Neuronal stem cell (in vitro differentiated cells): ENCODE measurements at regions not wholly inside any gene's neighbourhood (a gene's known extent, or its start where the extent isn't known, plus 50 kb on each side); places are given as distances from the start of the nearest gene placed in this dataset.

Experiments
- DNase-seq: peaks from one replicate; pipeline ENCODE4 v3.0.0-alpha.2; 2013; ENCODE audit warnings: low spot score
- H2AFZ ChIP-seq: one replicate; pipeline ENCODE4 v1.6.1; 2013; ENCODE audit warnings: mild to moderate bottlenecking, low read length, inconsistent platforms
- H2AK5ac ChIP-seq: 2 replicates; pipeline ENCODE4 v1.6.1; 2013; ENCODE audit warnings: low read depth, mild to moderate bottlenecking, inconsistent platforms, low read length, moderate library complexity, mixed read lengths
- H2BK120ac ChIP-seq: 2 replicates; pipeline ENCODE4 v1.6.1; 2013; ENCODE audit warnings: low read depth, mild to moderate bottlenecking, inconsistent platforms, low read length, moderate library complexity, mixed read lengths
- H2BK12ac ChIP-seq: one replicate; pipeline ENCODE4 v1.6.1; 2013; ENCODE audit warnings: low read length, inconsistent platforms
- H2BK15ac ChIP-seq: 2 replicates; pipeline ENCODE4 v1.6.1; 2013; ENCODE audit warnings: mild to moderate bottlenecking, low read length, inconsistent platforms, mixed read lengths
- H2BK5ac ChIP-seq: one replicate; pipeline ENCODE4 v1.6.1; 2013; ENCODE audit warnings: inconsistent platforms, mild to moderate bottlenecking, low read length, moderate library complexity
- H3K14ac ChIP-seq: one replicate; pipeline ENCODE4 v1.6.1; 2013; ENCODE audit warnings: low read length, inconsistent platforms
- H3K18ac ChIP-seq: 2 replicates; pipeline ENCODE4 v1.6.1; 2013; ENCODE audit warnings: low read length, inconsistent platforms
- H3K23ac ChIP-seq: 2 replicates; pipeline ENCODE4 v1.6.1; 2013; ENCODE audit warnings: low read depth, mild to moderate bottlenecking, mixed read lengths, low read length, inconsistent platforms; ENCODE audit not compliant: poor library complexity
- H3K27ac ChIP-seq: replicated peaks from 3 replicates; pipeline ENCODE4 v1.5.1; 2013; ENCODE audit warnings: low read length, inconsistent platforms
- H3K27me3 ChIP-seq, 3 experiments: 2 replicates each; pipeline ENCODE4 v1.6.1; 2013; ENCODE audit warnings: low read length in 3 of 3, mild to moderate bottlenecking in 2 of 3, inconsistent platforms in 1 of 3, low read depth in 1 of 3, mixed read lengths in 1 of 3, moderate library complexity in 1 of 3; ENCODE audit not compliant: control insufficient read depth in 3 of 3, insufficient read depth in 3 of 3
- H3K36me3 ChIP-seq, 2 donors: replicated peaks in 1 of 2; 2 replicates each; pipeline ENCODE4 v1.6.1; 2013; ENCODE audit warnings: low read length in 2 of 2; ENCODE audit not compliant: control insufficient read depth in 2 of 2, insufficient read depth in 2 of 2
- H3K4ac ChIP-seq: 2 replicates; pipeline ENCODE4 v1.6.1; 2013; ENCODE audit warnings: inconsistent platforms, mild to moderate bottlenecking, low read length, moderate library complexity
- H3K4me1 ChIP-seq, 2 donors: 1 replicate in 1 of 2; 2 replicates in 1 of 2; pipeline ENCODE4 v1.6.1; 2013; ENCODE audit warnings: low read length in 2 of 2, low read depth in 1 of 2; ENCODE audit not compliant: control insufficient read depth in 2 of 2, insufficient read depth in 1 of 2
- H3K4me2 ChIP-seq: one replicate; pipeline ENCODE4 v1.6.1; 2013; ENCODE audit warnings: mild to moderate bottlenecking, low read length, inconsistent platforms; ENCODE audit not compliant: insufficient read depth, poor library complexity, severe bottlenecking
- H3K4me3 ChIP-seq, 2 donors: 2 replicates each; pipeline ENCODE4 v1.5.1; 2013; ENCODE audit warnings: low read length in 2 of 2, mild to moderate bottlenecking in 2 of 2, inconsistent platforms in 1 of 2, moderate library complexity in 1 of 2
- H3K79me1 ChIP-seq: one replicate; pipeline ENCODE4 v1.6.1; 2013; ENCODE audit warnings: low read depth, mild to moderate bottlenecking, inconsistent platforms, low read length, moderate library complexity
- H3K9ac ChIP-seq: one replicate; pipeline ENCODE4 v1.6.1; 2013; ENCODE audit warnings: mild to moderate bottlenecking, low read depth, low read length, inconsistent platforms; ENCODE audit not compliant: poor library complexity
- H3K9me3 ChIP-seq, 2 donors: replicated peaks in 1 of 2; 2 replicates each; pipeline versions ENCODE3 to v1.6.1; 2013; ENCODE audit warnings: low read length in 2 of 2, mild to moderate bottlenecking in 2 of 2, inconsistent platforms in 1 of 2, low read depth in 1 of 2, mixed read lengths in 1 of 2, moderate library complexity in 1 of 2; ENCODE audit not compliant: control insufficient read depth in 2 of 2, insufficient read depth in 1 of 2
- H4K8ac ChIP-seq: one replicate; pipeline ENCODE4 v1.6.1; 2013; ENCODE audit warnings: low read depth, mild to moderate bottlenecking, inconsistent platforms, low read length, moderate library complexity
- H4K91ac ChIP-seq: one replicate; pipeline ENCODE4 v1.6.1; 2013; ENCODE audit warnings: low read length, low read depth, mild to moderate bottlenecking, inconsistent platforms; ENCODE audit not compliant: poor library complexity
- WGBS, 2 donors: extraction: QIAGEN DNeasy Blood & Tissue Kit; methylation state at CpG; one replicate each; pipeline ENCODE4 v1.1.7; 2013; ENCODE audit warnings: missing lambda C conversion rate in 2 of 2, mixed read lengths in 1 of 2; ENCODE audit not compliant: insufficient read length in 2 of 2, insufficient replicate concordance in 1 of 2; ENCODE audit errors: extremely low coverage in 2 of 2; 5-methylcytosine and 5-hydroxymethylcytosine counted together

GRCh38 chr2:142339261-142339660 is 208.4 kb upstream of the LRP1B start:
- Histone ChIP-seq H3K18ac (no peak overlapping the region), H3K79me1 (no peaks in the 10 kb centered on the region), H2BK5ac (no peak overlapping the region), H3K4me3 (no peak overlapping the region), H2AFZ (no peak overlapping the region), H3K4me1 (no peaks in the 10 kb centered on the region), H2BK120ac (no peak overlapping the region), H4K91ac (no peak overlapping the region), H2BK15ac (no peak overlapping the region), H3K4ac (no peak overlapping the region), H4K8ac (no peak overlapping the region), H3K23ac (no peak overlapping the region), H3K14ac (no peak overlapping the region), H3K4me2 (no peak overlapping the region), H2BK12ac (no peak overlapping the region), H3K9me3 (no peaks in the 10 kb centered on the region), H2AK5ac (no peak overlapping the region), H3K27me3 (no peaks in the 10 kb centered on the region), H3K36me3 (no peaks in the 10 kb centered on the region), H3K9ac (no peak overlapping the region), H3K27ac (no peak overlapping the region)
- no peak for DNase-seq

- no peak overlapping the region for H3K27ac ChIP-seq
- H2BK120ac ChIP-seq, result no peak overlapping the region
- no peak overlapping the region for H3K14ac ChIP-seq
- no peak overlapping the region for H4K91ac ChIP-seq
- no peak overlapping the region for H3K23ac ChIP-seq
- H2BK5ac ChIP-seq, result no peak overlapping the region
- H3K4ac ChIP-seq, result no peak overlapping the region
- H4K8ac ChIP-seq, result no peak overlapping the region
- WGBS, 2 donors, result no CpG with 5 or more reads among the region's 2 CpGs
- no peaks in the 10 kb centered on the region for H3K27me3 ChIP-seq
- H3K4me3 ChIP-seq, result no peak overlapping the region
- no peak overlapping the region for H3K9ac ChIP-seq
- DNase-seq, result no peak
- no peak overlapping the region for H2AK5ac ChIP-seq
- H3K36me3 ChIP-seq, result no peaks in the 10 kb centered on the region
- no peaks in the 10 kb centered on the region for H3K9me3 ChIP-seq
- no peak overlapping the region for H2BK15ac ChIP-seq
- H2BK12ac ChIP-seq, result no peak overlapping the region
- no peaks in the 10 kb centered on the region for H3K79me1 ChIP-seq
- H3K4me1 ChIP-seq, result no peaks in the 10 kb centered on the region
- H2AFZ ChIP-seq, result no peak overlapping the region
- H3K4me2 ChIP-seq, result no peak overlapping the region
- no peak overlapping the region for H3K18ac ChIP-seq
Measured at GRCh38 chr2:142332196-142332595, 201.4 kb upstream of the LRP1B start.

- Histone ChIP-seq H3K23ac (no peak overlapping the region), H3K27me3 (no peaks in the 10 kb centered on the region), H2BK120ac (no peak overlapping the region), H4K91ac (no peak overlapping the region), H3K27ac (no peak overlapping the region), H4K8ac (no peak overlapping the region), H3K14ac (no peak overlapping the region), H2BK15ac (no peak overlapping the region), H3K4me3 (no peak overlapping the region), H3K4ac (no peak overlapping the region), H2AK5ac (no peak overlapping the region), H2AFZ (no peak overlapping the region), H3K9ac (no peak overlapping the region), H2BK12ac (no peak overlapping the region), H3K4me2 (no peak overlapping the region), H3K18ac (no peak overlapping the region), H3K36me3 (no peaks in the 10 kb centered on the region), H3K4me1 (no peaks in the 10 kb centered on the region), H2BK5ac (no peak overlapping the region), H3K9me3 (no peaks in the 10 kb centered on the region), H3K79me1 (no peaks in the 10 kb centered on the region)
- DNase-seq, result no peak
- no CpG with 5 or more reads among the region's 1 CpG for WGBS, 2 donors
Measured at GRCh38 chr2:142330458-142330857, 199.6 kb upstream of the LRP1B start.

- Histone ChIP-seq H3K9ac (no peak overlapping the region), H4K8ac (no peak overlapping the region), H3K4me2 (no peak overlapping the region), H3K14ac (no peak overlapping the region), H3K27me3 (no peaks in the 10 kb centered on the region), H3K4me1 (no peaks in the 10 kb centered on the region), H3K36me3 (no peaks in the 10 kb centered on the region), H3K79me1 (no peaks in the 10 kb centered on the region), H2BK15ac (no peak overlapping the region), H3K4ac (no peak overlapping the region), H4K91ac (no peak overlapping the region), H3K9me3 (no peaks in the 10 kb centered on the region), H2BK120ac (no peak overlapping the region), H3K18ac (no peak overlapping the region), H2BK12ac (no peak overlapping the region), H3K4me3 (no peak overlapping the region), H2AK5ac (no peak overlapping the region), H2AFZ (no peak overlapping the region), H2BK5ac (no peak overlapping the region), H3K27ac (no peak overlapping the region), H3K23ac (no peak overlapping the region)
- DNase-seq, result no peak
Measured at GRCh38 chr2:142325870-142326269, 195.1 kb upstream of the LRP1B start.
